ENCODE measurements at regions not wholly inside any gene's neighbourhood (a gene's known extent, or its start where the extent isn't known, plus 50 kb on each side); places are given as distances from the start of the nearest gene placed in this dataset.

- no peak overlapping the region for H3K4me3 ChIP-seq (ENCODE audit: low read depth, low read length)
- TF ChIP-seq CTCF (conservative IDR thresholded peaks at IDR 0.05; ENCODE audit: low read depth, low read length): no peak
- no peak for DNase-seq (ENCODE audit: low read depth)
Measured at GRCh38 chr6:23457321-23457720, 668.7 kb upstream of the NRSN1 start.

GRCh38 chr6:23465912-23466311, 660.1 kb upstream of the NRSN1 start:
- DNase-seq (ENCODE audit: low read depth): no peak
- no peak overlapping the region for H3K4me3 ChIP-seq (ENCODE audit: low read depth, low read length)
- no peak for TF ChIP-seq CTCF (conservative IDR thresholded peaks at IDR 0.05; ENCODE audit: low read depth, low read length)

GRCh38 chr6:23477586-23477985, 648.4 kb upstream of the NRSN1 start:
- no peak for TF ChIP-seq CTCF (conservative IDR thresholded peaks at IDR 0.05; ENCODE audit: low read depth, low read length)
- no peak for DNase-seq (ENCODE audit: low read depth)
- no peak overlapping the region for H3K4me3 ChIP-seq (ENCODE audit: low read depth, low read length)

GRCh38 chr6:23478312-23478711, 647.7 kb upstream of the NRSN1 start:
- DNase-seq (ENCODE audit: low read depth): no peak
- no peak overlapping the region for H3K4me3 ChIP-seq (ENCODE audit: low read depth, low read length)
- no peak for TF ChIP-seq CTCF (conservative IDR thresholded peaks at IDR 0.05; ENCODE audit: low read depth, low read length)

GRCh38 chr6:23483896-23484295, 642.1 kb upstream of the NRSN1 start:
- DNase-seq (ENCODE audit: low read depth): no peak
- TF ChIP-seq CTCF (conservative IDR thresholded peaks at IDR 0.05; ENCODE audit: low read depth, low read length): no peak
- H3K4me3 ChIP-seq (ENCODE audit: low read depth, low read length): no peak overlapping the region

GRCh38 chr6:23494367-23494766, 631.6 kb upstream of the NRSN1 start:
- no peak for TF ChIP-seq CTCF (conservative IDR thresholded peaks at IDR 0.05; ENCODE audit: low read depth, low read length)
- DNase-seq (ENCODE audit: low read depth): no peak

GRCh38 chr6:23498013-23498412, 628.0 kb upstream of the NRSN1 start:
- no peak for DNase-seq (ENCODE audit: low read depth)
- no peak for TF ChIP-seq CTCF (conservative IDR thresholded peaks at IDR 0.05; ENCODE audit: low read depth, low read length)

More at GRCh38 chr6:23494367-23494766, 631.6 kb upstream of the NRSN1 start:
- no peak overlapping the region for H3K4me3 ChIP-seq (ENCODE audit: low read depth, low read length)

More at GRCh38 chr6:23498013-23498412, 628.0 kb upstream of the NRSN1 start:
- H3K4me3 ChIP-seq (ENCODE audit: low read depth, low read length): no peak overlapping the region
